GM03348 (cell line): ENCODE measurements at regions not wholly inside any gene's neighbourhood (a gene's known extent, or its start where the extent isn't known, plus 50 kb on each side); places are given as distances from the start of the nearest gene placed in this dataset.

ENCODE experiments used
- DNase-seq: peaks from one replicate; pipeline ENCODE4 v3.0.0; 2012; ENCODE audit warnings: low spot score

GRCh38 chr10:8902926-8903325, 848.4 kb downstream of the GATA3 start:
- no peak for DNase-seq

DNA sequence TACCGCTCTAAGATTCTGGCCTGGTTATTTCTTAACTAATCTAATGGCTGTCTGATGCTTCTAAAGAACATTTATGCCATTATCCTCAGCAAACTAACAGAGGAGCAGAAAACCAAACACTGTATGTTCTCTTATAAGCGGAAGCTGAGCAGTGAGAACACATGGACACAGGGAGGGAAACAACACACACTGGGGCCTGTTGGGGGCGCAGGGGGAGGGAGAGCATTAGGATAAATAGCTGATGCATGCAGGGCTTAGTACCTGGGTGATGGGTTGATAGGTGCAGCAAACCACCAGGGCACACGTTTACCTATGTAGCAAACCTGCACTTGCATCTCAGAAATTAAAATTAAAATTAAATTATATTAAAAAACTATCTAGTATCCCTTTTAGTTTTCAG, 853.5 kb downstream of the GATA3 start:
- DNase-seq: no peak

GRCh38 chr10:8910314-8910713, 855.8 kb downstream of the GATA3 start:
- no peak for DNase-seq

DNA sequence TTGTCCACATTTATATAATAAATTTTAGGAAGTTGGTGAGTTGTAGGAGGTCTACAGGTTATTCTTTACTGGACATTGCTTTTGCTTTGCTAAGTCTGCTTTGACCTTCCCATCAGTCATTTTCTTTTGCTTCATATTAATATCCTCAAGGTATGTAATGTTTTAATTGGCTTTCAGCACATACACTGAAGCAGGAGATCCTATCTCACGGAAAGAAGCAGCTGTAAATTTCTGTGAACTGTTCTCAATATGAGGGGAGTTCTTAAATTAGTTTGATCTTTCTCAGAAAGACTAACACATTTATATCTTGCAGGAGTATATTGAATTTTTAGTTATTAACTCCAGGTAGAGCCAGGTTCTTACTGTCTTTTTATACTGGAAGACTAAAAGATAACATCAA, 856.5 kb downstream of the GATA3 start:
- no peak for DNase-seq

GRCh38 chr10:8912108-8912507, 857.6 kb downstream of the GATA3 start:
- no peak for DNase-seq

GRCh38 chr10:8913720-8914119, 859.2 kb downstream of the GATA3 start:
- no peak for DNase-seq

GRCh38 chr10:8919280-8919679, 864.8 kb downstream of the GATA3 start:
- no peak for DNase-seq

- DNase-seq: no peak
Observed at GRCh38 chr10:8921568-8921967, 867.1 kb downstream of the GATA3 start.

- DNase-seq: no peak
Observed at GRCh38 chr10:8923096-8923495, 868.6 kb downstream of the GATA3 start.

GRCh38 chr10:8927705-8928104, 873.2 kb downstream of the GATA3 start:
- DNase-seq: no peak

GRCh38 chr10:8946451-8946850, 892.0 kb downstream of the GATA3 start:
- DNase-seq: no peak

DNA sequence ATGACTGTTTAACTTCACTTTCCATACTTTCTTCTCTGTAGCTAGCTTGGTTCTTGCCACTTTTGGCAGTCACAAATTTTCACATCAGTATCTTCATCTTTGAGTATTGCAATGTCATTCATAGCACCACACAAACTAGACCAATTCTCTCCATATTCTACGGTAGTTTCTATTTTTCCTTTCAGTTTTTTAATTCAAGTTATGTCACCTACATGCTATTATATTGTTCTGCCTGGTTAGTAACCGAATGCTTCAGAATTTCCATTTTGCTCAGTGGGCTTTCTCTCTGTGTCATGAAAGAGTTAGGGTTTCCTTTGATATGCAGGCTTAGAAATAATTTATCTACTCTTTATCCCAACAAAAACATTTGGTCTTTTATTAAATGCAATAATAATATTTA, 896.5 kb downstream of the GATA3 start:
- no peak for DNase-seq

GRCh38 chr10:8951440-8952089, 897.1 kb downstream of the GATA3 start:
- DNase-seq: no peak

GRCh38 chr10:8956400-8956799, 901.9 kb downstream of the GATA3 start:
- no peak for DNase-seq

GRCh38 chr10:8962249-8962648, 907.8 kb downstream of the GATA3 start:
- DNase-seq: no peak

DNA sequence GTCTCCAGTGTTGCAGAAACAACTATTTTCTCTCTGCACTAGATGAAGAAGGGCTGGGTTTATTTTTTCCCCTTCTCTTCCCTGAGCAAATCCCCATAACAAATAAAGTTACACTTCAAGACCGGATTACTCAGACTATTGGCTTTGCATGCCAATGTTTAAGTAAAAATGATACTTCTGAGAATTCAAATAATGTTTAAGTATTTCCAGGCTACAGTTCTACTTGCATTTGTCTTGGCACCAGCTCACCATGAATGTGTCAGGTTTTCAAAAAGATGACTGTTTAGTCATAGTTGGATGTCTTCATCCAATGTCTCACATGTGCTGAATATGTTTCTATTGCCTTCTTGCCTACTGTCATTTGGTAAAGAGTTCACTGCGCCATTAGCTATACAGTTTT, 912.6 kb downstream of the GATA3 start:
- DNase-seq: no peak

DNA sequence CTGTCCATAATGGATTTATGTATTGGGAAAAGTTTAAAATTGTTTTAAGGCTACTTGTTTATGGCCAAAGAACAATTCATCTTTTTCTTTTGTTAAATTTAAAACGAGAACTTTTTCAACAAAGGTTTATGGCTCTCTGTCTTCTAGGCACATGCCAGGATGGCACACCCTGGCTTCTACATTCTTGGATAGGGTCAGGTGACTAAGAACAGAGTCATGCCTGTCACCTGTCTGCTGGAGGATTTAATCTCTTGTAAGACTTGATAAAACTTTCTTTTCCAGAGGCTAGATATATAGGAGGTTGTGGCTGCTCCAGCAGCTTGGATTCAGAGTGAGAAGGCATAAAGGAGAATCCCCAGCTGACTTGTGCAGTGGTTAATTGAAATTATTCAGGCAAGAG, 915.4 kb downstream of the GATA3 start:
- no peak for DNase-seq

- DNase-seq: no peak
Observed at GRCh38 chr10:8975535-8975934, 921.0 kb downstream of the GATA3 start.

- DNase-seq: no peak
Observed at GRCh38 chr10:8978100-8978499, 923.6 kb downstream of the GATA3 start.

GRCh38 chr10:8979976-8980375, 925.5 kb downstream of the GATA3 start:
- no peak for DNase-seq

DNA sequence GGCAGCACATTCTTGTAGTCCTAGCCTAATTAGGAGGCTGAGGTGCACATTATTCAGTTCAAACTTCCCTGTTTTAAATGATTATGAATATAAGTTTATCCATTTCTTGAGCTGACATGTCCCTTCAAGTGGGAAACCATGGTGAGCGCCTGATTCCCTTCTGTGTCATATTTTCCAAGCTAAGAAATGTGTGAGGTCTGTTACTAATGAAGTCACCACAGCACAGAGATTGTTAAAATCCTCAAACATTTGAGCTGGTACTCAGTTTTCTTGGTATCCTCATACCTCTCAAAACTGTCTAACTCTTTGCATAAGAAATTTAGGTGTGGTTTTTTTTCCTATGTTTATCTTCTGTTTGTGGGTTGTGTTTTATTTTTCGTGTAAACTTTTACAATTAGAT, 926.8 kb downstream of the GATA3 start:
- DNase-seq: no peak

DNA sequence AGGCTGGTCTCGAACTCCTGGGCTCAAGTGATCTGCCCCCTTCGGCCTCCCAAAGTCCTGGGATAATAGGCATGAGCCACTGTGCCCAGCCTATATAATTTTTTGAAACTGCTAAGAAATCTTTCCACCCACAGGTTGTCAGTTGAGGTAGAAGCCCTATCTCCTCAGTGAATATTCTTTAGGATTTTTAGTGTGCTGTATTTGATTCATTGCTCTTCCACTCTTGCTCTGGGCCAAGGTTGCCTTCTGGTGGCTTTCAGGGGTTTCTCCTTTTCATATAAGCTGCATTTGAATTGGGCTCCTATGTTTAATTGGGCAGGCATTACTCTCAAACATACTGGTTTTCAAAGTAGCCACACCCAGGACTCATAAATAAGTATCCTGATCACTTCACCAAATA, 931.2 kb downstream of the GATA3 start:
- DNase-seq: no peak

DNA sequence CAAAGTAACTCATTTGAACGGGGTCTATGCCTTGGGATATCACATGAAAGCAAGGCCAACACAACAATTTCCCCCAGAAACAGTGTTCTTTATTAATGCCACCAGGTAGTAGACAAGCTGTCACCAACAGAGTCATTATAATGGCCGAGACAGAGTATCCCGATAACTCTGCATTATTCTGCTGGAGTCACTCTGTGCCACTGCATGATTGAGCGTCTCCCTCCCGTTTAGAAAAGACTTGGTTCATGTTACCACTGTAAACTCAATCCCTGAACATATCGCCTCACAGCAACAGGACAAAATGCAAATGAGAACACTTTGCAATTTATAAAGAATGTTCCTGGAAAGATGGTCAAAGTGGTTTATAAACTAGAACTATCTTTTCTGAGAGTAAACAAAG, 932.5 kb downstream of the GATA3 start:
- DNase-seq: no peak

- DNase-seq: no peak
Observed at GRCh38 chr10:8987712-8988111, 933.2 kb downstream of the GATA3 start.
